ENCODE measurements at regions not wholly inside any gene's neighbourhood (a gene's known extent, or its start where the extent isn't known, plus 50 kb on each side); places are given as distances from the start of the nearest gene placed in this dataset.

DNA sequence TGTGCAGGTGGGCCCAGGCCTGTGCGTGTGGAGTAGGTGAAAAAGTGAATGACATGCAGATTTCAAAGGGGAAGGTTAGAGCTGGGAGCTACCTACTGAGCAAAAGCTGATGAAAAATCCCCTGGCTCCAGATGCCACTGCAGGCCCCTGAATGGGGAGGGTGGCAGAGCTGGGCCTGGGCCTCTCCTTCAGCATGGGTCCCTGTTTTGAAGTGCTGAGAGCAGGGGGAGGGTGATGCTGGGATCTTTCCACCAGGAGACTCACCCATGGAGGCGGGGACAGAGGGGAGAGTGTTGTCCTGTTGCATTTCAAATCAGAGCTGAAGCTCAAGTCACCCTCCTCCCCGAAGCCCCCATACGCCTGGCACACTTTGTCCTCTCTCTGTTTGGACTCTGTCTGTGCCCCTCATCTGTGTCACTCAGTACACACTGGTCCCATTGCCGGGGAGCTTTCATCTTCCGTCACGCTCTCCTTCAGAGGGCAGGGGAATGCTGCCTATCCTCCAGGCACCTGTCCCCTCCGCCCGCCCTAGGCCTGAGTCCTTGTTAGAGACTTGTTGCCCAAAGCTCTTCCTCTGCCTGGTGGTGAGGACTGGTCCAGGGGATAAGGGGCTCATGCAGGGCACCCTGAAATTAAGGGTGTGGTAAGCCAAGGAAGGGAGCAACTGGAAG is 206.6 kb downstream of the HAUS1 start:
- TF ChIP-seq, protein P1, sequence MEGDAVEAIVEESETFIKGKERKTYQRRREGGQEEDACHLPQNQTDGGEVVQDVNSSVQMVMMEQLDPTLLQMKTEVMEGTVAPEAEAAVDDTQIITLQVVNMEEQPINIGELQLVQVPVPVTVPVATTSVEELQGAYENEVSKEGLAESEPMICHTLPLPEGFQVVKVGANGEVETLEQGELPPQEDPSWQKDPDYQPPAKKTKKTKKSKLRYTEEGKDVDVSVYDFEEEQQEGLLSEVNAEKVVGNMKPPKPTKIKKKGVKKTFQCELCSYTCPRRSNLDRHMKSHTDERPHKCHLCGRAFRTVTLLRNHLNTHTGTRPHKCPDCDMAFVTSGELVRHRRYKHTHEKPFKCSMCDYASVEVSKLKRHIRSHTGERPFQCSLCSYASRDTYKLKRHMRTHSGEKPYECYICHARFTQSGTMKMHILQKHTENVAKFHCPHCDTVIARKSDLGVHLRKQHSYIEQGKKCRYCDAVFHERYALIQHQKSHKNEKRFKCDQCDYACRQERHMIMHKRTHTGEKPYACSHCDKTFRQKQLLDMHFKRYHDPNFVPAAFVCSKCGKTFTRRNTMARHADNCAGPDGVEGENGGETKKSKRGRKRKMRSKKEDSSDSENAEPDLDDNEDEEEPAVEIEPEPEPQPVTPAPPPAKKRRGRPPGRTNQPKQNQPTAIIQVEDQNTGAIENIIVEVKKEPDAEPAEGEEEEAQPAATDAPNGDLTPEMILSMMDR (IDR thresholded peaks at IDR 0.05) = no peak
- TF ChIP-seq ZFX (IDR thresholded peaks at IDR 0.05; ENCODE audit: borderline replicate concordance) = no peak

Measured in 22Rv1 (cell line).